Prostate gland (tissue), 2 donors: ENCODE measurements at regions not wholly inside any gene's neighbourhood (a gene's known extent, or its start where the extent isn't known, plus 50 kb on each side); places are given as distances from the start of the nearest gene placed in this dataset.

Source experiments
- DNase-seq: peaks from one replicate; pipeline ENCODE4 v3.0.0-alpha.2; 2019; ENCODE audit warnings: low spot score
- H3K27ac ChIP-seq, 2 donors: fragments of 200-600 bp; sonication (generic); 2 replicates each; pipeline ENCODE4 v1.5.1; 2017 to 2019
- H3K27me3 ChIP-seq: fragments of 200-600 bp; sonication (generic); replicated peaks from 2 replicates; pipeline ENCODE4 v1.5.1; 2019; ENCODE audit not compliant: insufficient read depth
- H3K36me3 ChIP-seq, 2 donors: fragments of 200-600 bp; sonication (generic); 1 replicate in 1 of 2; 2 replicates in 1 of 2; pipeline versions ENCODE4 v1.5.1 to v1.8.1; 2017 to 2019
- H3K4me1 ChIP-seq: fragments of 200-600 bp; sonication (generic); replicated peaks from 2 replicates; pipeline ENCODE4 v1.5.1; 2019
- H3K4me3 ChIP-seq, 2 donors: fragments of 200-600 bp; sonication (generic); 2 replicates each; pipeline ENCODE4 v1.5.1; 2017 to 2019
- H3K9me3 ChIP-seq: fragments of 200-600 bp; sonication (generic); 2 replicates; pipeline ENCODE4 v1.5.1; 2017
- POLR2A ChIP-seq: fragments of 450-650 bp; IDR thresholded peaks from one replicate; pipeline ENCODE4 v1.6.1; 2016; ENCODE audit warnings: antibody characterized with exemption, mild to moderate bottlenecking
- POLR2AphosphoS5 ChIP-seq: sonication (generic); formaldehyde crosslinking; IDR thresholded peaks from one replicate; pipeline ENCODE4 v1.6.1; 2017; ENCODE audit warnings: antibody characterized with exemption
- WGBS: methylation state at CpG from one replicate; pipeline ENCODE4 v1.1.5; 2018; 5-methylcytosine and 5-hydroxymethylcytosine counted together
- intact Hi-C: fragments of 100-400 bp; cut with DNase I; formaldehyde crosslinking; loops from one replicate; pipeline ENCODE4 v1.14.2; 2022
- TF ChIP-seq, protein P1 (sequence below), 4 experiments: fragments of 200-600 bp in 2 of 4; fragments of 450-650 bp in 2 of 4; sonication (generic) in 2 of 4; IDR thresholded peaks; 1 replicate in 3 of 4; 2 replicates in 1 of 4; pipeline ENCODE4 v1.5.1; 2016 to 2019; ENCODE audit warnings: antibody characterized with exemption in 4 of 4, mild to moderate bottlenecking in 2 of 4, moderate library complexity in 2 of 4

DNA sequence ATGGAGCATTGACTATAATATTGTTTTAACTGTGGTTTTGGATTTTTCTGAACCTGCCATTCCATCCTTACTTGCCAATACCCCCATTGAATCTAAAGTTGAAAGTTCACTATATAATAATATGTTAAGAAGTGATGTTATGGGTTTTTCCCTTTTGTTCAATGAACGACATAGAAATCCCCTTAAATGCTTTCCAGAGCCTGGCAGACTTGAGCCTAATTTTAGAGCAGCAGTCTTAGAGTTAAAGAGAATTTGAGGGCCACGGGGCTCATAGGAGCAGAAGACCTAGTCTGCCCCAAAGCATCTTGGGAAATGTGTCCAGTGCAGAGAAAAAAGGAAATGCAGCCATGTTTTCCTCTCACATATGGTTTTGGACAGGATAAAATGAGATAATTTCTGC, 146.1 kb upstream of the SLC44A1 start:
- Histone ChIP-seq H3K36me3 (no peaks in the 10 kb centered on the region), H3K4me3 (no peak overlapping the region), H3K27ac (no peak overlapping the region), H3K9me3 (no peaks in the 10 kb centered on the region), H3K4me1 (no peaks in the 10 kb centered on the region), H3K27me3 (no peaks in the 10 kb centered on the region)
- no peak for DNase-seq
- 72% methylated on average over 2 of the region's 2 CpGs for WGBS
- TF ChIP-seq, protein P1, sequence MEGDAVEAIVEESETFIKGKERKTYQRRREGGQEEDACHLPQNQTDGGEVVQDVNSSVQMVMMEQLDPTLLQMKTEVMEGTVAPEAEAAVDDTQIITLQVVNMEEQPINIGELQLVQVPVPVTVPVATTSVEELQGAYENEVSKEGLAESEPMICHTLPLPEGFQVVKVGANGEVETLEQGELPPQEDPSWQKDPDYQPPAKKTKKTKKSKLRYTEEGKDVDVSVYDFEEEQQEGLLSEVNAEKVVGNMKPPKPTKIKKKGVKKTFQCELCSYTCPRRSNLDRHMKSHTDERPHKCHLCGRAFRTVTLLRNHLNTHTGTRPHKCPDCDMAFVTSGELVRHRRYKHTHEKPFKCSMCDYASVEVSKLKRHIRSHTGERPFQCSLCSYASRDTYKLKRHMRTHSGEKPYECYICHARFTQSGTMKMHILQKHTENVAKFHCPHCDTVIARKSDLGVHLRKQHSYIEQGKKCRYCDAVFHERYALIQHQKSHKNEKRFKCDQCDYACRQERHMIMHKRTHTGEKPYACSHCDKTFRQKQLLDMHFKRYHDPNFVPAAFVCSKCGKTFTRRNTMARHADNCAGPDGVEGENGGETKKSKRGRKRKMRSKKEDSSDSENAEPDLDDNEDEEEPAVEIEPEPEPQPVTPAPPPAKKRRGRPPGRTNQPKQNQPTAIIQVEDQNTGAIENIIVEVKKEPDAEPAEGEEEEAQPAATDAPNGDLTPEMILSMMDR (IDR thresholded peaks at IDR 0.05) = no peak
- TF ChIP-seq POLR2AphosphoS5 = no peak
- no peak for TF ChIP-seq POLR2A
- intact Hi-C loops = no loop called here

DNA sequence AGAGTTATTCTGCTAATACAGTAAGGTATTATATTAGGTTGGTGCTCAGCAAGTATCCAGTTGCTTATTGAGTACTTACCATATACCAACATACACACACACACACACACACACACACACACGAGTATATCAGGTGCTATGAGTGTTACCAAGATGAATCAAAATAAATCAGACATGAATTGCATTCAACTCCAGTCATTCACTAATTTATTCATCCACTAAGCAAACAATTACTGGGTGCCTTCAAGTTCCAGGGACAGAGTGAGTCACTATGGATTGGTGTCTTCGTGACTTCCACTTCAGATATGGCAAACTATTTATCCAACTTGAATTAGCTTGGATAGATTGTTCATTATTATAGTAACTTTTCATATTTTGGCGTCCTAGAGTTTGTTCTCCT, 140.7 kb upstream of the SLC44A1 start:
- Histone ChIP-seq H3K9me3 (no peaks in the 10 kb centered on the region), H3K27ac (no peak overlapping the region), H3K4me3 (no peak overlapping the region), H3K27me3 (no peaks in the 10 kb centered on the region), H3K4me1 (no peaks in the 10 kb centered on the region), H3K36me3 (no peaks in the 10 kb centered on the region)
- no peak for DNase-seq
- TF ChIP-seq POLR2A (no peak), POLR2AphosphoS5 (no peak)
- TF ChIP-seq, protein P1 (IDR thresholded peaks at IDR 0.05) = no peak
- intact Hi-C loops = no loop called here
- 69% methylated on average over 3 of the region's 3 CpGs for WGBS

DNA sequence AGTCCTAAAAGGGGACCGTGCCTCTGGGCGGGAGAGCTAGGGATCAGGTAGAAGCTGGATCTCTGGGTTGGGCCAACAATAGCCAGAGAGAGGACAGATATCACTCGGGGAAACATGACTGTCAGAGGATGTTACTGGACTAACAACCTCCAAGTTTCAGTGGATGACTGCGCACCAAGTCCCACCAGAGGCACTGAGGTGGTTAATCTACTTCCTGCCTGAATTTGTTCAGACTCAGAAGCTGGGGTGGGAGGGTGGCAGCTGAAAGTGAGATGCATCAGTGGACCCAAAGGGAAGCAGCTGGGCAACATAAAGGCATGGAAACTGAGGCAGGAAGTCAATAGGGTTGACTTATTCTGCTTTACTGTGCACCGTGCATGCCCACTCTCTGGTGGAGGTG, 130.1 kb upstream of the SLC44A1 start:
- Histone ChIP-seq H3K27ac (no peak overlapping the region), H3K9me3 (no peaks in the 10 kb centered on the region), H3K36me3 (no peaks in the 10 kb centered on the region), H3K4me3 (no peak overlapping the region), H3K4me1 (no peaks in the 10 kb centered on the region), H3K27me3 (no peaks in the 10 kb centered on the region)
- 94% methylated on average over 5 of the region's 5 CpGs for WGBS
- no peak for DNase-seq
- intact Hi-C loops = no loop called here
- TF ChIP-seq POLR2AphosphoS5 (no peak), POLR2A (no peak)
- TF ChIP-seq, protein P1 (IDR thresholded peaks at IDR 0.05) = no peak

DNA sequence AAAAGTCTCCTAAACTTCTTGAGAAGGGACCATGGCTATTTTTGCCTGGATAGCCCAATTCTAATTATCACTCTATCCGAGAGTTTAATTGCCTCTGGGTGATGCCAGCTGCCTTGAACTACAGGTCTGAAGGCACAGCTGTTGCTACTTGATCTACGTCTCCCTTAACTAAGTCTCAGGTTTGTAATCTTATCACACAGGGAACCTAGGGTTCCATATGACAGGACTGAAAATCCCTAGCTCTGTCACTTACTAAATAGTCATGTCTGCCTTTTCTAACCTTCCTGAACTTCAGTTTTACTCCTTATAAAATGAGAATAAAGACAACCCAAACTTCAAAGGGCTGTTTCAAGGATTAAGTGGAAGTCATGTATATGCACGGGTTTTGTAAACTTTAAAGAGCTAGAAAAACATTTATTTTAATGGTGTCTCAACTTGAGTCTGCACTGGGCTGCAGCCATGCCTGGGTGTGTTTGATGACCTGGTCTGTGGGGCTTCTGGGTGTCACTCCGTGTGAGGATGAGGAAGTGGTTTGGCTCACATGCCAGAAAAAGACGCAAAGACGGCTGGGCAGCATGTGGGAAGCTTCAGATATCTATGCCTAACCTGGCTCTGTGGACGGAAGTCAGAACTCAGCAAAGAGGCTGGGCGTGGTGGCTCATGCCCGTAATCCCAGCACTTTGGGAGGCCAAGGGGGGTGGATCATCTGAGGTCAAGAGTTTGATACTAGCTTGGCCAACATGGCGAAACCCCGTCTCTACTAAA, 129.3 kb upstream of the SLC44A1 start:
- no peak overlapping the region for H3K4me3 ChIP-seq
- H3K36me3 ChIP-seq = no peaks in the 10 kb centered on the region
- intact Hi-C loops = no loop called here
- no peak overlapping the region for H3K27ac ChIP-seq
- TF ChIP-seq POLR2AphosphoS5 (no peak), POLR2A (no peak)
- TF ChIP-seq, protein P1 (IDR thresholded peaks at IDR 0.05) = no peak
- no peaks in the 10 kb centered on the region for H3K9me3 ChIP-seq
- WGBS = 61% methylated on average over 11 of the region's 11 CpGs
- H3K27me3 ChIP-seq = no peaks in the 10 kb centered on the region
- no peak for DNase-seq
- no peaks in the 10 kb centered on the region for H3K4me1 ChIP-seq
